ENCODE measurements at regions not wholly inside any gene's neighbourhood (a gene's known extent, or its start where the extent isn't known, plus 50 kb on each side); places are given as distances from the start of the nearest gene placed in this dataset.

DNA sequence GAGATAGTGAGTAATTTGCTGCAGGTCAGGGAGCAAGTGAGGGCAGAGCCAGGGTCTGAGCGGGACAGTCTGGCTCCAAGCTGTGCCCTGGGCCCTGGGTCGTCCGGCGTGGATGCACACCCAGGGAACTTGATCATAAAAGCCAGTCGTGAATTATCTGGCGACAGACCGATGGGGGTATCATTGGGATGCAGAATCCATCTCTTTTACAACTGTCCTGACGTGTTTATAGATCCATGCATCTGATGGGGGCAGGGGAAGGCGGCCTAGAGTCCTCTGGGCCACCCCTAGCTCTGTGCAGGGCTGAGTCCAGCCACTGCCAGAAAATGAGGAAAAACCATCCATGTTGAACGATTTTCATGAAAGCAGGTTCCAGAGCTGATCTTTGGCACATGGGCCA, 332.8 kb downstream of the C16orf95 start:
- intact Hi-C loops (cut with DNase I), result no loop called here
- H3K4me1 ChIP-seq (ENCODE audit: control insufficient read depth in 2 of 3, insufficient read depth in 2 of 3, low read depth in 1 of 3, low read length in 3 of 3), result no peaks in the 10 kb centered on the region
- H3K4me3 ChIP-seq (ENCODE audit: low read length in 3 of 3), result no peak overlapping the region
- no peaks in the 10 kb centered on the region for H3K9me3 ChIP-seq (ENCODE audit: control insufficient read depth in 2 of 3, insufficient read depth in 1 of 3, low read length in 3 of 3)
- FAIRE-seq (no peak), DNase-seq (peak; percentile 37 to 81 (median 68))
- H3K9ac ChIP-seq (ENCODE audit: low read length in 3 of 3), result no peak overlapping the region
- H3K36me3 ChIP-seq (ENCODE audit: control insufficient read depth in 2 of 3, insufficient read depth in 3 of 3, low read length in 3 of 3), result no peaks in the 10 kb centered on the region
- H3K27ac ChIP-seq (ENCODE audit: low read depth in 2 of 2, low read length in 2 of 2), result no peak overlapping the region
- no peaks in the 10 kb centered on the region for H3K27me3 ChIP-seq (ENCODE audit: control insufficient read depth, insufficient read depth, low read length)
- TF ChIP-seq, protein P1, sequence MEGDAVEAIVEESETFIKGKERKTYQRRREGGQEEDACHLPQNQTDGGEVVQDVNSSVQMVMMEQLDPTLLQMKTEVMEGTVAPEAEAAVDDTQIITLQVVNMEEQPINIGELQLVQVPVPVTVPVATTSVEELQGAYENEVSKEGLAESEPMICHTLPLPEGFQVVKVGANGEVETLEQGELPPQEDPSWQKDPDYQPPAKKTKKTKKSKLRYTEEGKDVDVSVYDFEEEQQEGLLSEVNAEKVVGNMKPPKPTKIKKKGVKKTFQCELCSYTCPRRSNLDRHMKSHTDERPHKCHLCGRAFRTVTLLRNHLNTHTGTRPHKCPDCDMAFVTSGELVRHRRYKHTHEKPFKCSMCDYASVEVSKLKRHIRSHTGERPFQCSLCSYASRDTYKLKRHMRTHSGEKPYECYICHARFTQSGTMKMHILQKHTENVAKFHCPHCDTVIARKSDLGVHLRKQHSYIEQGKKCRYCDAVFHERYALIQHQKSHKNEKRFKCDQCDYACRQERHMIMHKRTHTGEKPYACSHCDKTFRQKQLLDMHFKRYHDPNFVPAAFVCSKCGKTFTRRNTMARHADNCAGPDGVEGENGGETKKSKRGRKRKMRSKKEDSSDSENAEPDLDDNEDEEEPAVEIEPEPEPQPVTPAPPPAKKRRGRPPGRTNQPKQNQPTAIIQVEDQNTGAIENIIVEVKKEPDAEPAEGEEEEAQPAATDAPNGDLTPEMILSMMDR (IDR thresholded peaks at IDR 0.05; ENCODE audit: borderline replicate concordance, extremely low read depth, insufficient read depth), result no peak

DNA sequence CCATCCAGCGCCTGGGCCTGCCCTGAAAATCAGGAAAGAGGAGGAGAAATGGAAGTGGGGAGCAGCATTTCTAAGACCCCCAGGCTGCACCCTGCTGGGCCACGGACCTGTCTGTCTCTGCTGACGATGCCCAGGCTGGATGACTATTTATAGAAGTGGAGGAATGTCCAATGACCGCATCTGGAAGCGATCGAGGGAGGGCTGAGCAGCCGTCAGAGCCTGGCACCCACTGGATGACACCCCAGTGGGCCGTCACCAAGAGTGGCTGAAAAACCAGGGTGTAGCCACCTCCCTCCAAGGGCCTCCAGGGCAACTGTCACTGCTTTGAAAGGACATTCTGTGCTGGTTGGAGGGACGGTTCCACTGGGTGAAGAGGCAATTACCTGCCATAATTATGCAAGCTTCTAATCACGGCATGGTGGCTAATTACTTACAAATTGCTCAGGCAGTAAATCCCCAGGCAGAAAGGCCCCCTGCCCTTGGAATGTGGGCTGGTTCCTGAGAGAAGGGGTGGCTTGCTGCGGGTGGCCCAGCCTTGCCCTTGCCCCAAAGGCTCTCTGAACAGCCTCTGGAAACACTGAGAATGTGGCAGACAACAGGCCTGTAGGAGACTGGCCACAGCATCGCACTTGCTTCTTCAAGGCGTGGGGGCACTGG, 332.1 kb downstream of the C16orf95 start:
- intact Hi-C loops (cut with DNase I), result no loop called here
- no peak overlapping the region for H3K9ac ChIP-seq (ENCODE audit: low read length in 3 of 3)
- TF ChIP-seq, protein P1 (IDR thresholded peaks at IDR 0.05; ENCODE audit: borderline replicate concordance, extremely low read depth, insufficient read depth), result no peak
- no peak overlapping the region for H3K4me3 ChIP-seq (ENCODE audit: low read length in 3 of 3)
- FAIRE-seq (no peak), DNase-seq (peak in 4 of 5 donors; percentile 18 to 65 (median 60))
- H3K9me3 ChIP-seq (ENCODE audit: control insufficient read depth in 2 of 3, insufficient read depth in 1 of 3, low read length in 3 of 3), result no peaks in the 10 kb centered on the region
- H3K4me1 ChIP-seq (ENCODE audit: control insufficient read depth in 2 of 3, insufficient read depth in 2 of 3, low read depth in 1 of 3, low read length in 3 of 3), result no peaks in the 10 kb centered on the region
- H3K27me3 ChIP-seq (ENCODE audit: control insufficient read depth, insufficient read depth, low read length), result no peaks in the 10 kb centered on the region
- H3K27ac ChIP-seq (ENCODE audit: low read depth in 2 of 2, low read length in 2 of 2), result no peak overlapping the region
- no peaks in the 10 kb centered on the region for H3K36me3 ChIP-seq (ENCODE audit: control insufficient read depth in 2 of 3, insufficient read depth in 3 of 3, low read length in 3 of 3)

DNA sequence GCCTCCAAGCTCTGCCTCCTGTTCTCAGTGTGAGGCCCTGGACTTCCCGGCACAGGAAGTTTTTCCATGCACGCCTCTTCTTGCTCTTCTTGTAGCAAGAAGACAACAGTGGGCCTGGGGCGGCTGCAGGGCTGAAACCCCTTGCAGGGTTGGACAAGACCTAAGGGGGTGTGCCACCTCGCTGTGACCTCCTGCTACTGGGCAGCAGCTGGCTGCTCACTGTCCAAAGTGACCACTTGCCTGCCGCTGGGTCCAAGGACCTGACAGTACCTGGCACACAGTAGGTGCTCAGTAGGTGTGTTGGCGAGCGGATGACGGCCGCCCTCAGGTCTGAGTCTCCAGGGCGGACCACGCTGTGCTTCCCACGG, 331.6 kb downstream of the C16orf95 start:
- H3K27ac ChIP-seq (ENCODE audit: low read depth in 2 of 2, low read length in 2 of 2), result no peak overlapping the region
- intact Hi-C loops (cut with DNase I), result no loop called here
- FAIRE-seq, result no peak
- no peak overlapping the region for H3K4me3 ChIP-seq (ENCODE audit: low read length in 3 of 3)
- TF ChIP-seq, protein P1 (IDR thresholded peaks at IDR 0.05; ENCODE audit: borderline replicate concordance, extremely low read depth, insufficient read depth), result no peak
- H3K36me3 ChIP-seq (ENCODE audit: control insufficient read depth in 2 of 3, insufficient read depth in 3 of 3, low read length in 3 of 3), result no peaks in the 10 kb centered on the region
- H3K4me1 ChIP-seq (ENCODE audit: control insufficient read depth in 2 of 3, insufficient read depth in 2 of 3, low read depth in 1 of 3, low read length in 3 of 3), result peaks cover 0 to 2% (median 0%) of the 10 kb centered on the region in 3 donors
- peak in 2 of 5 donors; percentile 61 to 62 for DNase-seq
- H3K9ac ChIP-seq (ENCODE audit: low read length in 3 of 3), result no peak overlapping the region
- no peaks in the 10 kb centered on the region for H3K27me3 ChIP-seq (ENCODE audit: control insufficient read depth, insufficient read depth, low read length)
- H3K9me3 ChIP-seq (ENCODE audit: control insufficient read depth in 2 of 3, insufficient read depth in 1 of 3, low read length in 3 of 3), result no peaks in the 10 kb centered on the region

DNA sequence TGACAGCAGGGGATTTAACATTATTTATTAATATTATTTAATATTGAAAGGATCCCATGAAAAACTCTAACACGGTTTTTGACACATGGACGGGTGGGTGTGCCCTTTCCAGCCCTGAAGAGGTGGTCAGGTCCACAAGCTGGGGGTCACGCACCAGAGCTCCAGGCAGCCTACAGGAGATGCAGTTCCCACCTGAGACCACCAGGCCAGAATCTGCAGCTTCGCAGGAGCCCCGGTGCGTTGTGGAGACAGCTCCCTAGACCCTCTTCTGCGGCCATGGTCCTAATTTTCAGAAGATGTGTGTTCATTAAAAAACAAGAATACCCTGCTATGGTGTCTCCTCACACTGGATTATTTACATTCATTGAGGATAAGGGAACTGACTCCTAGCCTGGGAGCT, 331.1 kb downstream of the C16orf95 start:
- DNase-seq (peak in 1 of 5 donors; percentile 32), FAIRE-seq (no peak)
- TF ChIP-seq, protein P1 (IDR thresholded peaks at IDR 0.05; ENCODE audit: borderline replicate concordance, extremely low read depth, insufficient read depth), result no peak
- no peaks in the 10 kb centered on the region for H3K27me3 ChIP-seq (ENCODE audit: control insufficient read depth, insufficient read depth, low read length)
- H3K9me3 ChIP-seq (ENCODE audit: control insufficient read depth in 2 of 3, insufficient read depth in 1 of 3, low read length in 3 of 3), result no peaks in the 10 kb centered on the region
- H3K9ac ChIP-seq (ENCODE audit: low read length in 3 of 3), result no peak overlapping the region
- no peak overlapping the region for H3K4me3 ChIP-seq (ENCODE audit: low read length in 3 of 3)
- H3K27ac ChIP-seq (ENCODE audit: low read depth in 2 of 2, low read length in 2 of 2), result no peak overlapping the region
- intact Hi-C loops (cut with DNase I), result no loop called here
- no peaks in the 10 kb centered on the region for H3K36me3 ChIP-seq (ENCODE audit: control insufficient read depth in 2 of 3, insufficient read depth in 3 of 3, low read length in 3 of 3)
- peaks cover 0 to 2% (median 0%) of the 10 kb centered on the region in 3 donors for H3K4me1 ChIP-seq (ENCODE audit: control insufficient read depth in 2 of 3, insufficient read depth in 2 of 3, low read depth in 1 of 3, low read length in 3 of 3)

All from kidney (tissue), 13 donors.